ENCODE measurements at regions not wholly inside any gene's neighbourhood (a gene's known extent, or its start where the extent isn't known, plus 50 kb on each side); places are given as distances from the start of the nearest gene placed in this dataset.

DNA sequence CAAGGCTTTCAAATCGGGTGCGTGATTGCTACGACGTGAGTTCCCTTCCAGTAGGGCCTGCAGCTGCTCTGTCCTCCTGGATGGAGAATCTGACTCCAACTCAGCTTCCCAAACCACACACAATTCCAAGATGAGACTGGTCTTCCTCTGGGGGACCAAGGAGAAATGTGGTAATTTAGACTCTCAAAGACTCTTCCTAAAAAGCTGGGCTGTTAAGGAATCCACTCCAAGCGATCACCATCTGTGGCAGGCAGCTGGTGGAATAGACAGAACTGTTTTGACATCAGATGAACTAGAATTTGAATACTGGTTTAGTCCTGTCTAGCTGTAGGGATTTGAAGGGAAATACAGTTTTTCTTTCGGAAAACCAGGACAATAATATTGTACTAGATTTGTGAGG is 130.7 kb upstream of the KLF4 start:
- Histone ChIP-seq H3K4me3 (ENCODE audit: insufficient read depth, low read depth, low read length) (no peak overlapping the region), H3K9me3 (ENCODE audit: insufficient read depth, low read depth, low read length) (no peaks in the 10 kb centered on the region), H2AFZ (ENCODE audit: low read depth, low read length) (no peak overlapping the region), H3K79me2 (ENCODE audit: insufficient read depth, low read length) (no peaks in the 10 kb centered on the region), H3K27ac (ENCODE audit: low read depth, low read length) (no peak overlapping the region), H4K20me1 (ENCODE audit: insufficient read depth, low read length) (no peaks in the 10 kb centered on the region), H3K4me1 (ENCODE audit: insufficient read depth, low read length) (no peaks in the 10 kb centered on the region), H3K4me2 (ENCODE audit: low read length) (no peak overlapping the region), H3K27me3 (ENCODE audit: insufficient read depth, low read length) (peaks cover 6% of the 10 kb centered on the region), H3K36me3 (ENCODE audit: insufficient read depth, low read length) (no peaks in the 10 kb centered on the region), H3K9ac (ENCODE audit: low read length) (no peak overlapping the region)
- no peaks in the 10 kb centered on the region for H3K36me3 Mint-ChIP-seq (ENCODE audit: low read depth, unreplicated experiment)
- no peak overlapping the region for H3K4me3 Mint-ChIP-seq (ENCODE audit: unreplicated experiment)
- FAIRE-seq (no peak), DNase-seq (ENCODE audit: low read depth) (no peak)
- TF ChIP-seq EZH2 (IDR thresholded peaks at IDR 0.05; ENCODE audit: insufficient read depth, low read length), result no peak
- TF ChIP-seq, protein P1, sequence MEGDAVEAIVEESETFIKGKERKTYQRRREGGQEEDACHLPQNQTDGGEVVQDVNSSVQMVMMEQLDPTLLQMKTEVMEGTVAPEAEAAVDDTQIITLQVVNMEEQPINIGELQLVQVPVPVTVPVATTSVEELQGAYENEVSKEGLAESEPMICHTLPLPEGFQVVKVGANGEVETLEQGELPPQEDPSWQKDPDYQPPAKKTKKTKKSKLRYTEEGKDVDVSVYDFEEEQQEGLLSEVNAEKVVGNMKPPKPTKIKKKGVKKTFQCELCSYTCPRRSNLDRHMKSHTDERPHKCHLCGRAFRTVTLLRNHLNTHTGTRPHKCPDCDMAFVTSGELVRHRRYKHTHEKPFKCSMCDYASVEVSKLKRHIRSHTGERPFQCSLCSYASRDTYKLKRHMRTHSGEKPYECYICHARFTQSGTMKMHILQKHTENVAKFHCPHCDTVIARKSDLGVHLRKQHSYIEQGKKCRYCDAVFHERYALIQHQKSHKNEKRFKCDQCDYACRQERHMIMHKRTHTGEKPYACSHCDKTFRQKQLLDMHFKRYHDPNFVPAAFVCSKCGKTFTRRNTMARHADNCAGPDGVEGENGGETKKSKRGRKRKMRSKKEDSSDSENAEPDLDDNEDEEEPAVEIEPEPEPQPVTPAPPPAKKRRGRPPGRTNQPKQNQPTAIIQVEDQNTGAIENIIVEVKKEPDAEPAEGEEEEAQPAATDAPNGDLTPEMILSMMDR (IDR thresholded peaks at IDR 0.05; ENCODE audit: insufficient read depth, low read depth, low read length), result no peak
- no peak overlapping the region for H3K27ac Mint-ChIP-seq (ENCODE audit: unreplicated experiment)
- no peaks in the 10 kb centered on the region for H3K9me3 Mint-ChIP-seq (ENCODE audit: unreplicated experiment)
- no peaks in the 10 kb centered on the region for H3K4me1 Mint-ChIP-seq (ENCODE audit: low read depth, unreplicated experiment)
- peaks cover 37% of the 10 kb centered on the region for H3K27me3 Mint-ChIP-seq (ENCODE audit: low read depth, unreplicated experiment)

DNA sequence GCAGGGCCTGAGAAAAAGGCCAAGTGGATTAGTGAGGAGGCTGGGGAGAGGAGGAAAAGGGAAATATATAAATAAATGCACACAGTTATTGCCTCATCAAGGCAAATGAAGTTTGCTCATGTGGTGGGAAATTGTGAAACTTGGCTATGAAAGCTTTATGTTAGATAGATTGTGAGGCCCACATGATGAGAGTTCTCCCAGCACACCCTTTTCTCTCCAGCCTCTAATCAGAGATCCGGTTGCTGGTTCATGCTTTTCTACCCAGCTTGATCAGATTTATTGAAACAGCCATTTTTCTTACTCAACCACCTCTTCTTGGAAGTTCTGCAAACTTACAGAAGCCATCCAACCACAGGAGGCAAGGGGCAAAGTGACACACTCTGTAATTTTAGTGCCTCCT is 125.8 kb upstream of the KLF4 start:
- Histone ChIP-seq H3K9ac (ENCODE audit: low read length) (no peak overlapping the region), H3K27ac (ENCODE audit: low read depth, low read length) (no peak overlapping the region), H3K79me2 (ENCODE audit: insufficient read depth, low read length) (no peaks in the 10 kb centered on the region), H4K20me1 (ENCODE audit: insufficient read depth, low read length) (no peaks in the 10 kb centered on the region), H3K4me1 (ENCODE audit: insufficient read depth, low read length) (no peaks in the 10 kb centered on the region), H3K27me3 (ENCODE audit: insufficient read depth, low read length) (peaks cover 2% of the 10 kb centered on the region), H3K4me3 (ENCODE audit: insufficient read depth, low read depth, low read length) (no peak overlapping the region), H2AFZ (ENCODE audit: low read depth, low read length) (no peak overlapping the region), H3K4me2 (ENCODE audit: low read length) (no peak overlapping the region), H3K36me3 (ENCODE audit: insufficient read depth, low read length) (no peaks in the 10 kb centered on the region), H3K9me3 (ENCODE audit: insufficient read depth, low read depth, low read length) (no peaks in the 10 kb centered on the region)
- H3K9me3 Mint-ChIP-seq (ENCODE audit: unreplicated experiment), result no peaks in the 10 kb centered on the region
- FAIRE-seq (no peak), DNase-seq (ENCODE audit: low read depth) (no peak)
- H3K36me3 Mint-ChIP-seq (ENCODE audit: low read depth, unreplicated experiment), result no peaks in the 10 kb centered on the region
- no peak overlapping the region for H3K27ac Mint-ChIP-seq (ENCODE audit: unreplicated experiment)
- TF ChIP-seq EZH2 (IDR thresholded peaks at IDR 0.05; ENCODE audit: insufficient read depth, low read length), result no peak
- TF ChIP-seq, protein P1 (IDR thresholded peaks at IDR 0.05; ENCODE audit: insufficient read depth, low read depth, low read length), result no peak
- no peaks in the 10 kb centered on the region for H3K4me1 Mint-ChIP-seq (ENCODE audit: low read depth, unreplicated experiment)
- H3K4me3 Mint-ChIP-seq (ENCODE audit: unreplicated experiment), result no peak overlapping the region
- peaks cover 26% of the 10 kb centered on the region for H3K27me3 Mint-ChIP-seq (ENCODE audit: low read depth, unreplicated experiment)

DNA sequence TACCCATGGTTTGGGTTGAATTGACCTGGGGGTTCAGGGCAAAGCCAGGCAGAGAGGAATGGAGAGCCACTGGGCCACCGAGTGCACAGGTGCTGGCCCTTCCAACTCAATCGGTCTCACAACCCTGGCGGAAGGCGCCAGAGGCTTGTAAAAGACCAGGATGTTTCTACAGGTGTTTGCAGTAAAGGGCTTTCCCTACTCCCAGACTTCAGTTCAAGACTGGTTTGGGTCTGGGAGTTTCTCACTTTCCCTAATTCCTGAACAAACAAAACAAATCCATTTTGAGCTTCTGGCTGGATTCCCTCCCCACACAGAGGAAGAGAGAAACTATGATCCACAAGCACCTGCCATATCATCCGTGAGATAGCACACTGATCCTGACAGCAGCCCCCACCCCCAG is 125.2 kb upstream of the KLF4 start:
- H3K36me3 Mint-ChIP-seq (ENCODE audit: low read depth, unreplicated experiment), result no peaks in the 10 kb centered on the region
- Histone ChIP-seq H3K9me3 (ENCODE audit: insufficient read depth, low read depth, low read length) (no peaks in the 10 kb centered on the region), H4K20me1 (ENCODE audit: insufficient read depth, low read length) (no peaks in the 10 kb centered on the region), H3K27ac (ENCODE audit: low read depth, low read length) (no peak overlapping the region), H3K27me3 (ENCODE audit: insufficient read depth, low read length) (peaks cover 2% of the 10 kb centered on the region), H3K4me1 (ENCODE audit: insufficient read depth, low read length) (no peaks in the 10 kb centered on the region), H3K79me2 (ENCODE audit: insufficient read depth, low read length) (no peaks in the 10 kb centered on the region), H3K9ac (ENCODE audit: low read length) (no peak overlapping the region), H2AFZ (ENCODE audit: low read depth, low read length) (no peak overlapping the region), H3K4me3 (ENCODE audit: insufficient read depth, low read depth, low read length) (no peak overlapping the region), H3K36me3 (ENCODE audit: insufficient read depth, low read length) (no peaks in the 10 kb centered on the region), H3K4me2 (ENCODE audit: low read length) (no peak overlapping the region)
- H3K27me3 Mint-ChIP-seq (ENCODE audit: low read depth, unreplicated experiment), result peaks cover 29% of the 10 kb centered on the region
- no peak overlapping the region for H3K4me3 Mint-ChIP-seq (ENCODE audit: unreplicated experiment)
- FAIRE-seq (no peak), DNase-seq (ENCODE audit: low read depth) (no peak)
- no peak overlapping the region for H3K27ac Mint-ChIP-seq (ENCODE audit: unreplicated experiment)
- no peaks in the 10 kb centered on the region for H3K4me1 Mint-ChIP-seq (ENCODE audit: low read depth, unreplicated experiment)
- TF ChIP-seq EZH2 (IDR thresholded peaks at IDR 0.05; ENCODE audit: insufficient read depth, low read length), result no peak
- TF ChIP-seq, protein P1 (IDR thresholded peaks at IDR 0.05; ENCODE audit: insufficient read depth, low read depth, low read length), result no peak
- no peaks in the 10 kb centered on the region for H3K9me3 Mint-ChIP-seq (ENCODE audit: unreplicated experiment)

Data from astrocyte (in vitro differentiated cells and primary cell).